DND-41 (cell line): ENCODE measurements at regions not wholly inside any gene's neighbourhood (a gene's known extent, or its start where the extent isn't known, plus 50 kb on each side); places are given as distances from the start of the nearest gene placed in this dataset.

Experiments used
- ATAC-seq: fragments of 200-7000 bp; cut with Tn5 transposase; 3 replicates; pipeline ENCODE4 v1.9.1; 2021; ENCODE audit warnings: low read depth; ENCODE audit not compliant: insufficient read depth
- DNase-seq: peaks from one replicate; pipeline ENCODE4 v3.0.0-alpha.2; 2020
- H2AFZ ChIP-seq: 2 replicates; pipeline ENCODE4 v1.6.0; 2012; ENCODE audit warnings: low read depth, low read length
- H3K27ac ChIP-seq: 2 replicates; pipeline ENCODE4 v1.5.1; 2012; ENCODE audit warnings: low read length, inconsistent platforms
- H3K27me3 ChIP-seq: fragments of 200-600 bp; sonication (generic); 2 replicates; pipeline ENCODE4 v1.6.0; 2012; ENCODE audit warnings: low read length, mild to moderate bottlenecking, inconsistent platforms; ENCODE audit not compliant: insufficient read depth, poor library complexity
- H3K36me3 ChIP-seq: 2 replicates; pipeline ENCODE4 v1.5.1; 2012; ENCODE audit warnings: low read length, inconsistent platforms; ENCODE audit not compliant: insufficient read depth
- H3K4me1 ChIP-seq: 2 replicates; pipeline ENCODE4 v1.5.1; 2012; ENCODE audit warnings: mild to moderate bottlenecking, low read length; ENCODE audit not compliant: insufficient read depth
- H3K4me2 ChIP-seq: 2 replicates; pipeline ENCODE4 v1.6.0; 2012; ENCODE audit warnings: mild to moderate bottlenecking, moderate library complexity, low read length, inconsistent platforms; ENCODE audit not compliant: insufficient read depth
- H3K4me3 ChIP-seq, 2 experiments: fragments of 200-600 bp in 1 of 2; shearing (Covaris generic) in 1 of 2; 2 replicates each; pipeline ENCODE4 v1.5.1; 2012 to 2016; ENCODE audit warnings: inconsistent platforms in 2 of 2, low read length in 2 of 2, mild to moderate bottlenecking in 2 of 2, low read depth in 1 of 2, moderate library complexity in 1 of 2
- H3K79me2 ChIP-seq: 2 replicates; pipeline ENCODE4 v1.6.0; 2012; ENCODE audit warnings: low read length, inconsistent platforms; ENCODE audit not compliant: insufficient read depth
- H3K9ac ChIP-seq: 2 replicates; pipeline ENCODE4 v1.6.0; 2012; ENCODE audit warnings: low read depth, mild to moderate bottlenecking, inconsistent platforms, low read length, moderate library complexity
- H3K9me3 ChIP-seq: 2 replicates; pipeline ENCODE4 v1.5.1; 2012; ENCODE audit warnings: low read length, moderate library complexity, mild to moderate bottlenecking, inconsistent platforms; ENCODE audit not compliant: insufficient read depth, severe bottlenecking
- H4K20me1 ChIP-seq: 2 replicates; pipeline ENCODE4 v1.6.0; 2012; ENCODE audit warnings: low read length; ENCODE audit not compliant: insufficient read depth
- EZH2 ChIP-seq: IDR thresholded peaks from 3 replicates; pipeline ENCODE4 v1.6.1; 2012; ENCODE audit warnings: borderline replicate concordance, low read depth, mild to moderate bottlenecking, moderate library complexity, low read length, inconsistent platforms; ENCODE audit not compliant: severe bottlenecking
- TF ChIP-seq, protein P1 (sequence below): IDR thresholded peaks from 2 replicates; pipeline ENCODE4 v1.5.1; 2012; ENCODE audit warnings: borderline replicate concordance, low read length, moderate library complexity, mild to moderate bottlenecking; ENCODE audit not compliant: poor library complexity, severe bottlenecking; ENCODE audit errors: extremely low read depth

DNA sequence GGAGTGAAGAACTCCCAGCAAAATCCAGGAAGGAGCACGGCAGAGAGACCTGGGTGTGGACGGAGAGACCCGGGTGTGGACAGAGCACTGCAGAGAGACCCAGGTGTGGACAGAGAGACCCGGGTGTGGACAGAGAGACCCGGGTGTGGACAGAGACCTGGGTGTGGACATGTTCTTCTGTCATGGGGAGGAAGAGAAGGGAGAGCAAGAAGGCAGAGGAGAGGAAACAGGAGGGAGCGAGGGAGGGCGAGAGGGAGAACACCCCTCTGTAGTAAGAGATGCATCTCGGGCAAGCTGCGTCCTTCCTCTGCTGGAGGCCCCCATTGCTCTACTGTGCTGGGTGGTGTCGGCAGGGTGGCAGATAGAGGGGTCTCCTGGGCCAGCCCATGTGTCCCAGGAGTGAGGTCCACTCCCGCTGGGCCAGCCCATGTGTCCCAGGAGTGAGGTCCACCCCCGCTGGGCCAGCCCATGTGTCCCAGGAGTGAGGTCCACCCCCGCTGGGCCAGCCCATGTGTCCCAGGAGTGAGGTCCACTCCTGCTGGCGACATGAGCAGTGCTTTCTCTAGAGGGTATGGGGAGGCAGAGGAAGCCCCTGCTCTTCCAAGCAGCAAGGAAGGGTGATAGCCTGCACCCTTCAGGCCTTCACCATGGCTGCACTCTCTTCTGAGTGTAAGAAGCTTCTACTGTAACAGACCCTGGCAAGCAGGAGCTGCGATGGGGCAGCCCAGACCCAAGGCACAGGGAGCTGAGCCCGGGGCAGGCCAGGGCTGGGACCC lies 934.2 kb downstream of the BRD1 start:
- TF ChIP-seq, protein P1, sequence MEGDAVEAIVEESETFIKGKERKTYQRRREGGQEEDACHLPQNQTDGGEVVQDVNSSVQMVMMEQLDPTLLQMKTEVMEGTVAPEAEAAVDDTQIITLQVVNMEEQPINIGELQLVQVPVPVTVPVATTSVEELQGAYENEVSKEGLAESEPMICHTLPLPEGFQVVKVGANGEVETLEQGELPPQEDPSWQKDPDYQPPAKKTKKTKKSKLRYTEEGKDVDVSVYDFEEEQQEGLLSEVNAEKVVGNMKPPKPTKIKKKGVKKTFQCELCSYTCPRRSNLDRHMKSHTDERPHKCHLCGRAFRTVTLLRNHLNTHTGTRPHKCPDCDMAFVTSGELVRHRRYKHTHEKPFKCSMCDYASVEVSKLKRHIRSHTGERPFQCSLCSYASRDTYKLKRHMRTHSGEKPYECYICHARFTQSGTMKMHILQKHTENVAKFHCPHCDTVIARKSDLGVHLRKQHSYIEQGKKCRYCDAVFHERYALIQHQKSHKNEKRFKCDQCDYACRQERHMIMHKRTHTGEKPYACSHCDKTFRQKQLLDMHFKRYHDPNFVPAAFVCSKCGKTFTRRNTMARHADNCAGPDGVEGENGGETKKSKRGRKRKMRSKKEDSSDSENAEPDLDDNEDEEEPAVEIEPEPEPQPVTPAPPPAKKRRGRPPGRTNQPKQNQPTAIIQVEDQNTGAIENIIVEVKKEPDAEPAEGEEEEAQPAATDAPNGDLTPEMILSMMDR = no peak
- no peak for TF ChIP-seq EZH2
- ATAC-seq = no peak
- no peaks in the 10 kb centered on the region for H3K36me3 ChIP-seq
- H3K4me2 ChIP-seq = no peak overlapping the region
- peaks cover 8% of the 10 kb centered on the region for H4K20me1 ChIP-seq
- no peaks in the 10 kb centered on the region for H3K79me2 ChIP-seq
- no peaks in the 10 kb centered on the region for H3K4me1 ChIP-seq
- no peak overlapping the region for H3K27ac ChIP-seq
- no peak overlapping the region for H3K9ac ChIP-seq
- no peak overlapping the region for H2AFZ ChIP-seq
- no peaks in the 10 kb centered on the region for H3K27me3 ChIP-seq
- no peak overlapping the region for H3K4me3 ChIP-seq
- DNase-seq = no peak
- H3K9me3 ChIP-seq = no peaks in the 10 kb centered on the region

DNA sequence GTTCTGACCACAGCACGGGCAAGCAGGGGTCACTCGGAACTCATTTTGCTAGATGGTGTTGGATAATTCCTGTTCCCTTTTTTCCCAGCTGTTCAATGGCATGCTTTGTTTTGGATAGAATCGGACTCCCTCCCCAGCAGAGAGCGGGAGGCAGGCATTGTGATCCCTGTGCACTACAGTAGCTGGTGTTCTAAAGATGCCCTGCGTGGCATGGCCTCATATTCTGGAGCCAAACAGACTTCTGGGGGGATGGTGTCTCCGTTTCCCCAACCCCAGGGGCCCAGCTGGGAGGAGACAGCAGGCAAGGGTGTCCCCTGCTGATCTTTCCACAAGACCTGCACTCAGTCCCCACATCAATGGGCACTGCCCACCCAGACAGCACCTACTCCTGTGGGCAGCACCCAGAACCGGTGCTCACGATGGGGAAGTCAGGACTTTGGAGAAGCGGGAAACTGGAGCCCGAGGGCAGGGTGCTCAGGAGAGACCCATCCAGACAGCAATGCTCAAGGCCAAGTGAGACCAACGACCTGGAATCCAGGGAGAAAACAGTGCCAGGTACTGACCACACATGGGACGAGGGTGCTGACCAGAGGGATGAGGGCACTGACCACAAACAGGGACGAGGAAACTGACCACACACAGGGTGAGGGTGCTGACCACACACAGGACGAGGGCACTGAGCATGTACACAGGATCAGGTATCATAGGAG lies 934.9 kb downstream of the BRD1 start:
- Histone ChIP-seq H2AFZ (no peak overlapping the region), H3K9me3 (no peaks in the 10 kb centered on the region), H3K4me3 (no peak overlapping the region), H3K4me2 (no peak overlapping the region), H3K27me3 (no peaks in the 10 kb centered on the region), H4K20me1 (peaks cover 8% of the 10 kb centered on the region), H3K27ac (no peak overlapping the region), H3K79me2 (no peaks in the 10 kb centered on the region), H3K9ac (no peak overlapping the region), H3K36me3 (no peaks in the 10 kb centered on the region), H3K4me1 (no peaks in the 10 kb centered on the region)
- no peak for DNase-seq
- no peak for ATAC-seq
- no peak for TF ChIP-seq EZH2
- TF ChIP-seq, protein P1 = no peak

DNA sequence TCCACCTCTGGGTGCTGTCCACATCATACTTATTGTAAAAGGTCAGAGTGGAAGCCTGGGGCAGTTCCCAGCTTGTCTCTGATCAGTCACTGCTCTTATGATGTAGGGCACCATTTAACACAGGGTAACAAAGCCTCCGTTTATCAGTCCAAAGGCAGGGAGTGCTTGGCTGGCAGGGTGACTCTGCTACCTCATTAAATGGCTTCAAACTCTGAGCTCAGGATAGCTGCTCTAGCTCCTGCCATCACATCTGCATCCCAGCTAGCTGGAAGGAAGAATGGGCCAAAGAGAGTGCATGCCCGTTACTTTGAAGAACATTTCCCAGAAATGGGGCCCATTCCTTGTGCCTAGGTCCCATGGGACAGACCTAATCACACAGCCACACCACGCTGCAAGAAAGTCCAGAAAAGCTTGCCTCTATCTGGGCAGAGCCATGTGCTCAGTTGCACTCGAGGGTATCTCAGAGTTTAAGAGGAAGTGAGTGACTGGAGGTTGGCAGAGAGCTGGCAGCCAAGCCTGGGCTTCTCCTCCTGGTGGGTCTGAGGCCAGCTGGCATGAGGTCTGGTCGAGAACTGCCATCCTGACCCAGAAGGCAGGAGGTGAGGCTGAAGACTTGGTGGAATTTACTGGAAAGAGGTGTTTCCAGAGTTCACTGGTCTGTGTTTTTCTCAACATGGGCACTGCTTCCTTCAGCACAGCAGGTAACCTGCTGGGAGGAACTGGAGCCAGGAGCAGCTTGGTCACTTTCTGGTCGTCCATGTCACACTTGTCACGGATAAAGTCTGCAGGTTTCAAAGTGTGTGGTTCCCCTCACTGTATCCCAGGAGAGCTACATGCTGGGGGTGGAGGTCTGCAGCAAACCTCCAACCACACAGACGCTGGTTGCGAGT lies 935.7 kb downstream of the BRD1 start:
- Histone ChIP-seq H3K9ac (no peak overlapping the region), H3K4me2 (no peak overlapping the region), H3K4me1 (no peaks in the 10 kb centered on the region), H3K36me3 (no peaks in the 10 kb centered on the region), H2AFZ (no peak overlapping the region), H3K27ac (no peak overlapping the region), H3K27me3 (no peaks in the 10 kb centered on the region), H3K4me3 (no peak overlapping the region), H3K9me3 (no peaks in the 10 kb centered on the region), H3K79me2 (no peaks in the 10 kb centered on the region), H4K20me1 (peaks cover 8% of the 10 kb centered on the region)
- ATAC-seq (no peak), DNase-seq (no peak)
- TF ChIP-seq, protein P1 = no peak
- TF ChIP-seq EZH2 = no peak
